ENCODE measurements at regions not wholly inside any gene's neighbourhood (a gene's known extent, or its start where the extent isn't known, plus 50 kb on each side); places are given as distances from the start of the nearest gene placed in this dataset.
"Not testable (repeated sequence)": the region's sequence is repeated elsewhere in the genome, so short reads cannot be mapped to it uniquely, and the experiment has no call there.

DNA sequence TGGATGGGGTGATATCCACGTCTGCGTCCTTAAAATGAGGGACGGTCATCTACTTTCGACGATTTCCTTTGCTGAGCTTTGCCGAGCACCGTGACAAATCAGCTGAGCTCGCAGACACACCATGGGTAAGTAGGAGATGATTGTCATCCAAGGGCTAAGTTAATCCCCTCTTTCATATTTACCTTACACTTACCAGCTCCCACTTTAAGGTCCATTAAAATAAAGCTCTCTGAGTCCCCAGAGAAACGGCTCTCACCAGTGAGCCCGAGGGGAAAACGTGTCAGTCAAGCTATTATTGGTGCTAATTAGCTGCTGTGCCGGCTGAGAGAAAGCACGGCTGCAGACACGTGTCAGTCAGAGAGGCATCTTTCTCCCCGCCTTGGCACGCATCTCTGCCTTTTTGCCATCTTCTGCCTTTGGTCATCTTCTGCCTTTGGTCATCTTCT lies 72.2 kb downstream of the CRLF2 start:
- DNase-seq: no peak

DNA sequence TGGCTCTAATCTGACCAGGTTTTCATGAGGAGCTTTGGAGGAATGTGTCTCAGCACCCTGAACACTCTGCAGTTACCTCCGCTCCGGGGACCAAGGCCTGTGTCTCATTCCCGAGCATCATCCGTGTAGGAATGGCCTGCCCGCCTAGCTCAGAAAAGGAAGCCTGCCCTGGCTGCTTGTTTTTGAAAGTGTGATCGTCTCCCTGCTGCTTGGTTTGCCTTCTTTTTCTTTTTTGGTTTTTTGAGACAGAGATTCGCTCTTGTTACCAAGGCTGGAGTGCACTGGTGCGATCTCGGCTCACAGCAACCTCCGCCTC lies 73.3 kb downstream of the CRLF2 start:
- no peak for DNase-seq

DNA sequence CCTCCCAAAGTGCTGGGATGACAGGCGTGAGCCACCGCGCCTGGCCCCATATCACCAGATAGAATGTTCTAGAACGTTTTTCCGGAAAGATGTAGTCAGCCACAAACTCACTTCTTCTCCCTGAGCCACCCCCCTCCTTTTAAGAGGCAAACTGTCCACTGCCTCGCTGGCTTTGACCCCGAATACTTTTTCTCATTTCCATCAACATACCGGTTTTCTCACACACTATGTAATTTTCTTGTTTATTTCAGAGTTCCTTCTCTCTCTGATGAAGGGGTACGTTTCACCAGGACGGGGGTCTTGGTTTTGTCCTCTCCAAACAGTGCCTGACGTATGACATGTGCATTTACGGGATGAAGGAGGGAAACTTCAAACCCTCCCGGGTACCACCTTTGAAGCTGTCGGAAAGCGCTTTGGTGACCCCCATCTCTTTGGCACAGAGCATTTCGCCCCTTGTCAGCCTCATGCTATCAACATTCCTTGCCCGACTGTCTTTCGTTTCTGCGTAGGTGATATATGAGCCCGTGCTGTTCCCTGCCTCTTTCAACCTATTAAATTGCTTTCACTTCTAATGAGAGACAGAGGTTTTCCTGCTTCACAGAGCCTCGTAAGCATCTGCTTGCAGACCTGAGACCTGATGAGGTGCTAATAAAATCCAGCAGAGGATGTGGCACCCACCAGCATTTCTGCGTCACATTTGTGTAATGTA lies 73.8 kb downstream of the CRLF2 start:
- DNase-seq: no peak

DNA sequence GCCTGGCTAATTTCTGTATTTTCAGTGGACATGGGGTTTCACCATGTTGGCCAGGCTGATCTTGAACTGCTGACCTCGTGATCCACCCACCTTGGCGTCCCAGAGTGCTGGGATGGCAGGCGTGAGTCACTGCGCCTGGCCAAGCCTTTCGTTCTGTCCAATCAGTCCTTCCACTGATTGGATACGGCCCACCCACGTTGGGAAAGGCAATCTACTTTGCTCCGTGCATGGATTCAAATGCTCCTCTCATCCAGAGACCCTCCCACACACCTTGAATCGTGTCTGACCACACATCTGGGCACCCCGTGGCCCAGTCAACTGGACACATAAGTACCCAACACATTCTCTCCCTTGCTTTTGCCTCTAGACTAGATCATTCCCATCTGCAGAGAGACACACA lies 74.9 kb downstream of the CRLF2 start:
- no peak for DNase-seq

DNA sequence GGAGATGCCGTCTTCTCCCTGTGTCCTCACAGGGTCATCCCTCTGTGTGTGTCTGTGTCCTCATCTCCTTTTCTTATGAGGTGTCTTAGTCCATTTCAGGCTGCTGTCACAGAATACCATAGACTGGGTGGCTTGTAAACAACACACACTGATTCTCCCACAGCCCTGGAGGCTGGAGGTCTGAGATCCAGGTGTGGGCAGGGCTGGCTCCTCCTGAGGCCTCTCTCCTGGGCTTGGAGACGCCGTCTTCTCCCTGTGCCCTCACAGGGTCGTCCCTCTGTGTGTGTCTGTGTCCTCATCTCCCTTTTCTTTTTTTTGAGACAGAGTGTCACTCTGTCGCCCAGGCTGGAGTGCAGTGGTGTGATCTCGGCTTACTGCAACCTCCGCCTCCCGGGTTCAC lies 75.9 kb downstream of the CRLF2 start:
- DNase-seq: not testable (repeated sequence)

DNA sequence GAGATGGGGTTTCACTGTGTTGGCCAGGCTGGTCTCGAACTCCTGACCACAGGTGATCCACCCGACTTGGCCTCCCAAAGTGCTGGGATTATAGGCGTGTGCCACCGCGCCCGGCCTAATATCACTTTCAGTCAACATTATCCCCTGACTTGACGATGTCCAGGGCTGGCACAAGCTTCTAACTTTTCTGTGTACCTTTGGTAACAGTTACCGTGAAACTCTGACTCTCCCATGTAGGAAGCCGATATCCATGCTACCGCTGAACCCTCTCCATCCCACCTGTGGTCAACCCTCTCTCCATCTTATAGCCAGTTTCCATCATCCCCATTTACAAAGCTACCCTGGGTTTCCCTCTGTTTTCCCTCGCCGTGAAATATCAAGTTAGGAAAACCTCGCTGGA lies 77.5 kb downstream of the CRLF2 start:
- DNase-seq: no peak

DNA sequence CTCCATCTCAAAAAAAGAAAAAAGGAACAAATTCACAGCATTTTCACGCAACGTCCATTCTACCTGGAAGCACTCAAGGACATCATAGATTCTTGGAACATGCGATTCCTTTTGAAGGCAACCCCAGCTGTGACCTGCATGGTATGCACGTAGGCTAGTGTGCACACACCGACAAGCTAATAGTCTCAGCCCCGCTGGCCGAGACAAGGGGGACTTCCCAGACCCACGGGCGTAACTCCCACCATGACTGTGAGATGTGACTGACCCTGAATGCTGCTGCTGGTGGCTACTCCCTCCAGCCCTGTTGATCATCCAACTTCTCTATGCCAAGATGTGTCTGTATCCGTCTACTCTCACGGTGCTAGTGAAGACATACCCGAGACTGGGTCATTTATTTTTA lies 78.3 kb downstream of the CRLF2 start:
- no peak for DNase-seq

DNA sequence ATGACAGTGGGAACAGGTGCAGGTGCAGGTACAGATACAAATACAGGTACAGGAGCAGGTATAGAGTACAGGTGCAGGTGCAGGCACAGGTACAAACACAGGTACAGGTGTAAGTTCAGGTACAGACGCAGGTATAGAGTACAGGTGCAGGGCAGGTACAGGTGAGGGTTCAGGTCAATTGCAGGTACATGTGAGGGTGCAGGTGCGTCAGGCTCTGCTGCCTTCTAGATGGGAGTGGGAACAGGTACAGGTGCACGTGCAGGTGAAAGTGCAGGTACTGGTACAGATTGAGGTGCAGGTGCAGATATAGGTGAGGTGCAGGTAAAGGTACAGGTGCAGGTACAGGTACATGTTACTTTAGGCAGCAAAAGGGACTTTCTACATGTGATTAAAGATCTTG lies 85.7 kb downstream of the CRLF2 start:
- no peak for DNase-seq

DNA sequence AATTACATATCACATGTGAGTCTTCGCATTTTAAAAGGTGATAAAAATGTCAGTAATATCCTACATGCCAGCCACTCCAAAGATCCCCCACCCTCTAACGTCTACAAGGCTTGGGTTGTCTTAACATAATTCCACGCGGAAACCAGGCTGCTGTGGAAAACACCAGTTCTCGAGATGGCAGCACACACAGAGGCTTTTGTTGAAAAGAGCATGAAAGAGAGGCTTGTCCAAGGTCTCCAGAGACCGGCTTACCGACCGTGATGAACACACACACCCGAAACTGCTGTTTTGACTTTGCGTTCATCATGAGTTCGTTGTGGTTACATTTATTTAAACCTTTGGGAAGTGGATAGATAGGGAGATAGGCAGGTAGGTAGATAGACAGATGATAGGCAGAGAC lies 87.9 kb downstream of the CRLF2 start:
- no peak for DNase-seq

DNA sequence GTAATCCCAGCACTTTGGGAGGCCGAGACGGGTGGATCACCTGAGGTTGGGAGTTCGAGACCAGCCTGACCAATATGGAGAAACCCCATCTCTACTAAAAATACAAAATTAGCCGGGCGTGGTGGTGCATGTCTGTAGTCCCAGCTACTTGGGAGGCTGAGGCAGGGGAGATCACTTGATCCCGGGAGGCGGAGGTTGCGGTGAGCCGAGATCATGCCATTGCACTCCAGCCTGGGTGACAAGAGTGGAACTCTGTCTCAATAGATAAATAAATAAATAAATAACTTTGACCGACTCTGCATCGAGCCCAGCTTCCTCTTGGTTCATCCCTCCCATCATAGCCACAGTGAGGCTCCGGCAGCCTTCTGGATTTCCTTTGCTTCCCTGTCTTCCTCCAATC lies 89.6 kb downstream of the CRLF2 start:
- not testable (repeated sequence) for DNase-seq

DNA sequence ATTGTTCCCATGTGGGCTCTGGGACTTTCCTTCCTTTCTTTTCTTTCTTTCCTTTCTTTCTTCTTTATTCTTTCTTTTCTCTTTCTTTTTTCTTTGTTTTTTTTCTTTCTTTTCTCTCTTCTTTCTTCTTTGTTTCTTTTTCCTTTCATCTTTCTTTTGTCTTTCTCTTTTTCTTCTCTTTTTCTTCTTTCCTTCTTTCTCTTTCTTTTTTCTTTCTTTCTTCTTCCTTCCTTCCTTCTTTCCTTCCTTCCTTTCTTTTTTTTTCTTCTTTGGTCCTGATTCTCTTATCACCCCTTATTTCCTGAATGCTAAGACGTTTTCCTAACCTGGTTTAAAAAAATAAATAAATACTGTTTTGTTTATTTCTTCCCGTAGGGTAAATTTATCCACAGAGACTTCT lies 93.2 kb downstream of the CRLF2 start:
- DNase-seq: no peak

DNA sequence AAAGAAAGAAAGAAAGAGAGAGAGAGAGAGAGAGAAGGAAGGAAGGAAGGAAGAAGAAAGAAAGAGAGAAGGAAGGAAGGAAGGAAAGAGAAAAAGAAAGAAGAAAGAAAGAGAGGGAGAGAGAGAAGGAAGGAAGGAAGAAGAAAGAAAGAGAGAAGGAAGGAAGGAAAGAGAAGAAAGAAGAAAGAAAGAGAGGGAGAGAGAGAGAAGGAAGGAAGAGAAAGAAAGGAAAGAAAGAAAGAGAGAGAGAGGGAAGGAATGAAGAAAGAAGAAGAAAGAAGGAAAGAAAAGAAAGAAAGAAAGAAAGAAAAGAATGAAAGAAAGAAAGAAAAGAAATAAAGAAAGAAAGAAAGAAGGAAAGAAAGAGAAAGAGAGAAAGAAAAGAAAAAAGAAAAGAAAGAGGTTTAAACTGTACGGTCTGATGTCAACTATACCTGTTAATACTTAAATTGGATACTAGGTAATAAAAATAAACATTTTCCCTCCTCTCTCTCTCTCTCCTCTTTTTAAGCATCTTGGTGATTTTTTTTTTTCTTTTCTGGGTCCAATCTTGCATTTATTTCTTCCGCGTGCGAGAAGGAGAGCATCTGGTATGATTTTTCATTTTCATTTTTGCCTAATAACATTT lies 93.8 kb downstream of the CRLF2 start:
- no peak for DNase-seq

DNA sequence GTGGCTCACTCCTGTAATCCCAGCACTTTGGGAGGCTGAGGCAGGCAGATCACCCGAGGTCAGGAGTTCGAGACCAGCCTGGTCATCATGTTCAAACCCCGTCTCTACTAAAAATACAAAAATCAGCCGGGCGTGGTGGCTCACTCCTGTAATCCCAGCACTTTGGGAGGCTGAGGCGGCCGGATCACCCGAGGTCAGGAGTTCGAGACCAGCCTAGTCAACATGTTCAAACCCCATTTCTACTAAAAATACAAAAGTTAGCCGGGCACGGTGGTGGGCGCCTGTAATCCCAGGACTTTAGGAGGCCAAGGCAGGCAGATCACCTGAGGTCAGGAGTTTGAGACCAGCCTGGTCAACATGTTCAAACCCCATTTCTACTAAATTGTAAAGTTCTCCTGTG lies 97.0 kb downstream of the CRLF2 start:
- DNase-seq: not testable (repeated sequence)

DNA sequence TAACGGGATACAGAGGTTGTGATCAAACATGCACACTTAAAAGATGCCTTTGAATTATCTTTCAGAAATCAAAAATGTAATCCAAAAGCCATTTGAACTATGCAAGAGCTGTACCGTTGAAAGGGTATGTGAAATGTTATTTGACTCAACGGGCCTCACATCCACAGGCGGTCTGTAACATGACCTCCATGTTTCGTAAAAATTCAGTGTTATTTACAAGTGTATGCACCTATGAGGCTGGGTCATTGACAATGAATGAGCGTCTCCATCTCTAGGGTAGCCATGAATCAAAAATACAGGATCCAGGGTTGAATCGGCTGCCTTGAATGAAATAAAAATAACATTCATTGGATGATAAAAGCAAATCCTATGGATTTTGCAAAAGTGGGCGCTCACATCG lies 100.1 kb downstream of the CRLF2 start:
- DNase-seq: no peak

DNA sequence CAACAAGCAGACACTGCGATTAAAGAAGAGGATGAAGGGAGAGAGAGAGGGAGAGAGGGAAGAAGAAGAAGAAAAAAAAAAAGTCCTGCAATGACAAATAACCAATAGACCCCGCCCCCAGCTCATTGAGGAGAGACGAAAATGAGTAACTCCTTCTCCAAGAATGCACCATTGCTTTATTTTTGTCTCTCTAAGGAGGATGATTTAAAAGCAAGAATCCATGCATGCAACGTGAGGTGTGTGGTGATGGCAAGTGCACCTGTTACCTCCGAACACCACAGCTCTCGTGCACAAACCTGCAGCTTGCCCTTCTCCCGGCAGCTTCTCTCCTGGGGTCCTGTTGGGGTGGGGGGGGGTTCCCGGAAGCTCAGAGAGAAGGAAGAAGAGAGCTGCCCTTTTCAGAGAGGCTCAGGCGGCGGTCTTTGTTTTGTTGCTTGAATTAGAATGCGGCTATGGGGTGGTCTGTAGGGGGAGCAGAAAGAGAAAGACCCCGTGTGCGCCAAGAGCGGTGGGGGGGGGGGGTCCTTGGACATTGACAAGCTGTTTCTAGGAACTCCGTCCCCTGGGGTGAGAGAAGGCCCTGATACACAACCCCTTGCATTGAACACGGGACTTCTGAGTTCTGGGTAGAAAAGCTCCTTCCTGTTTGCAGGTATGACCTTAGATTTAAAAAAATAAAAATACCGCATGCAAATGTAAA lies 100.7 kb downstream of the CRLF2 start:
- no peak for DNase-seq

DNA sequence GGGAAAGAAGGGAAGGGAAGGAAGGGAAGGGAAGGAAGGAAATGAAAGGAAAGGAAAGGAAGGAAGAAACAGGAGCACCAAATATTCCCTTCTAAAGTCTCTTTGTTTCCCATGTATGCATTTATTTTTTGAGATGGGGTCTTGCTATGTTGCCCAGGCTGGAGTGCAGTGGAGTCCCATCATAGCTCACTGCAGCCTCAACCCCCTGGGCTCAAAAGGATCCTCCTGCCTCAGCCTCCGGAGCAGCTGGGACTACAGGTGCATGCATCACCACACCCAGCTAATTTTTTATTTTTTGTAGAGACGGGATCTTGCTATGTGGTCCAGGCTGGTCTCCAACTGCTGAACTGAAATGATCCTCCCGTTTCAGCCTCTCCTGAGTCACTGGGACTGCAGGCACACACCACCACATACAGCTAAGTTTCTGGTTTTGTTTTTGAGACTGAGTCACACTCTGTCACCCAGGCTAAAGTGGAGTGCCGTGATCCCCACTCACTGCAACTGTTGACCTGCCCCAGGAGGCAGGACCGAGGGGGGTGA lies 102.8 kb downstream of the CRLF2 start:
- no peak for DNase-seq

DNA sequence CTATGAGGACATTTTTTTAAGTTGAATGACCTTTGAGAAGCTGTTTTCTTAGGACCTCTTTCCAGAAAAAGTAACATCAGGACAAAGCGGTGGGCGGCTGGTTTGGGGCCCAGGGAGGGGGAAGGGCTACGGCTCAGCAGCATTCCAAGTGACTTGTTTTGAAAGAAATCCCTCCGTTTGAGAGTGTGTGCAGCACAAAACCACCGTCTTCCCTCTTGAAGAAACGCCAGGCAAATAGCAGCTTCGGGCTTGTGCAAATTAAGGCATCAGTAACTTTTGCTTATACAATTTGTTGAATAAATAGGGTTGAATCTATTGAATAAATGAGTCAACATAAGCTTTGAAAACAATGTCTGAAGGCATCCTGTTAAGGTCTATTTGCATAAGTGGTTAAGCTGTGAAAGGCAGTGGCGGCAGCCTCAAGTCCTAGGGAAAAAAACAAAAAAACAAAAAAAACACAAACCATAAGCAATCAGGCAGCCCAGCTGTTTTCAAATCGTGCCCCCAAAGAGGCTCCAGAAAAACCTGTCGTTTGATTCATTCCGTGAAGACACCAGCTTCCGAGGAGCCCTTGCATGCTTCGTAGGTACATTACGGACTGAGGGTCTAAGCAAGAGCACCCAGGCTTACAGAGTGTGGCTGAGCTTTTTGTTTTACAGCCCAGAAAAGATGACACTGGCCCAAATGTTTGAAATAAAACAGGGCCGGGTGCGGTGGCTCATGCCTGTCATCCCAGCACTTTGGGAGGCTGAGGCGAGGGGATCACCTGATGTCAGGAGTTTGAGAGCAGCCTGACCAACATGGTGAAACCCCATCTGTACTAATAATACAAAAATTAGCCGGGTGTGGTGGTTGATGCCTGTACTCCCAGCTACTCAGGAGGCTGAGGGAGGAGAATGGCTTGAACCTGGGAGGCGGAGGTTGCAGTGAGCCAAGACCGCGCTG lies 103.7 kb downstream of the CRLF2 start:
- DNase-seq: no peak

DNA sequence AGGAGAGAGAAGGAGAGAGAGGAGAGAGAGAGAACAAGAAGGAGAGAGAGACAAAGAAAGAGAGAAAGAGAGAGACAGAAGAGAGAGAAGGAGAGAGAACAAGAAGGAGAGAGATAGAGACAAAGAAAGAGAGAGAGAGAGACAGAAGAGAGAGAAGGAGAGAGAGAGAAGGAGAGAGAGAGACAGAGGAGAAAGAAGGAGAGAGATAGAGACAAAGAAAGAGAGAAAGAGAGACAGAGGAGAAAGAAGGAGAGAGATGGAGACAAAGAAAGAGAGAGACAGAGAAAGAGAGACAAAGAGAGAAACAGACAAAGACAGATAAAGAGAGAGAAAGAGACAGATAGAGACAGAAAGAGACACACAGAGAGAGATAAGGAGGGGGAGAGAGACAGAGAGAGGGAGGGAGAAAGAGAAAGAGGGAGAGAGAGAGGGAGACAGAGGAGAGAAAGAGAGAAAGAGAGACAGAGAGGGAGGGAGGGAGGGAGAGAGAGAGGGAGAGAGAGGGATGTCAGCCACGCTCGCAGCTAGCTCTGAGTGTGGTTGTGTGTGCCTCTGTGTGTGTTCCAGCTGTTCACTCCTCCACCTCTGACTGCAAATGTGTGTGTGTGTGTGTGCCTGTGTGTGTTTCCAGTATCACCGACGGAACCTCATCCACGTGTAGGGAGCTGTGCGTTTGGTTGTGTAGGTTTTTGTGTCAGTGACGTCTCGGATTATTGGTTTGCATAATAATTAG lies 105.8 kb downstream of the CRLF2 start:
- DNase-seq: no peak

DNA sequence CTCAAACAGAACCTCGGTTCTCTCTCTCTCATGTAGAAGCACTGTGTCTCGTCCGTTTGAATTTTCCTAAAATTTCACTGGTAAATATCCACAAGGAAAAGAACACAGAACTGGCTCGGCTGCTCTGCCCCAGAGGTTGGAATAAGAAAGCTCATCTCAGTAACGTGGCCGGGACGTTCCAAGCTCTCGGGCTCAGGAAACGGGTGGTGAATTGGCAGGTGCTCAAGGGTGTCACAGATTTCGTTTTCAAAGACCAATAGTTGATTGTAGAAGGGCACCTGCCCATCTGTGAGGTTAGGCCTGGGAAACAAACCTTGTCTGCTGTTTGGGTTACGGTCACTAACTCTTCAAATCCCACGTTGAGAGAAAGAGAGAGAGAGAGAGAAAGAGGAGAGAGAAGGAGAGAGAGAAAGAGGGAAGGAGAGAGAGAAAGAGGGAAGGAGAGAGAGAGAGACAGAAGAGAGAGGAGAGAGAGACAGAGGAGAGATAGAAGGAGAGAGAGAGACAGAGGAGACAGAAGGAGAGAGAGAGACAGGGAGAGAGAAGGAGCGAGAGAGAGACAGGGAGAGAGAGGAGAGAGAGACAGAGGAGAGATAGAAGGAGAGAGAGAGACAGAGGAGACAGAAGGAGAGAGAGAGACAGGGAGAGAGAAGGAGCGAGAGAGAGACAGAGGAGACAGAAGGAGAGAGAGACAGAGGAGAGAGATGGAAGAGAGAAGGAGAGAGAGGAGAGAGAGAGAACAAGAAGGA lies 106.6 kb downstream of the CRLF2 start:
- no peak for DNase-seq

DNA sequence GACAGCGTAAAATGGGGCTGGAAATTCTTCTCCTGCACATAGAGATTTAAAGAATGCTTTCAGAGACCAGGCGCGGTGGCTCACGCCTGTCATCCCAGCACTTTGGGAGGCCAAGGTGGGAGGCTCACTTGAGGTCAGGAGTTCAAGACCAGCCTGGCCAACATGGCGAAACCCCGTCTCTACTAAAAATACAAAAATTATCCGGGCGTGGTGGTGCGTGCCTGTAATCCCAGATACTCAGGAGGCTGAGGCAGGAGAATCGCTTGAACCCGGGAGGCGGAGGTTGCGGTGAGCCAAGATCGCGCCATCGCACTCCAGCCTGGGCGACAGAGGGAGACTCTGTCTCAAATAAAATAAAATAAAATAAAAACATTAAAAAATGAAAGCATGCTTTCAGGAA lies 107.4 kb downstream of the CRLF2 start:
- DNase-seq: not testable (repeated sequence)

DNA sequence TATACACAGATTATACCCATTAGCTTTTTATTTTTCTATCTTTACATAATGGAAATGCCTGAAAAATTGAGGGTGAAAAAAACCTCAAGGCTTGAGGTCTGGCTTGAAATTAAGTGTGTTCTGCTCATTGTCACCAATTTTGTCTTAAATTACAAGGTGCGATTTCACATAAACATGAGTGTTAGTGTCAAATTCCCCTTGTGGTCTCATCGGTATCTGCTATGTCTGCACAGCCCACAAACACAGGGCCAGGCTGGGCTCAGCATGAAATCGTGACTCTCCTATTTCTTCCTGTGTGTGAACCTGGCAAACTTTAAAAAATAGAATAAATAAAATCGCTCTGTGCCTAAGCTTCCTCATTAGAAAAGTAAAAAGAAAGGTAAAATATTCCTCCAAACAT lies 109.1 kb downstream of the CRLF2 start:
- no peak for DNase-seq

Measured in right lung (tissue), 2 donors.